ENCODE measurements at regions not wholly inside any gene's neighbourhood (a gene's known extent, or its start where the extent isn't known, plus 50 kb on each side); places are given as distances from the start of the nearest gene placed in this dataset.

GRCh38 chr2:66940080-66940479 lies 457.1 kb upstream of the ETAA1 start:
- Histone ChIP-seq H3K4me1 (ENCODE audit: control insufficient read depth, insufficient read depth, low read length) (0 out of 2 replicates have a peak, but pooled peaks cover 2% of the 10 kb centered on the region), H3K36me3 (ENCODE audit: control insufficient read depth in 2 of 2, insufficient read depth in 1 of 2, low read length in 2 of 2) (no peaks in the 10 kb centered on the region), H3K27ac (ENCODE audit: extremely low read depth, low read depth, low read length) (no peak overlapping the region), H3K4me3 (ENCODE audit: low read depth, low read length) (no peak overlapping the region), H3K9me3 (ENCODE audit: control insufficient read depth, insufficient read depth, low read depth, low read length) (no peaks in the 10 kb centered on the region)
- TF ChIP-seq ZNF580 (tag by site-specific recombination; IDR thresholded peaks at IDR 0.05) (no peak), ZXDB (tag by site-specific recombination; IDR thresholded peaks at IDR 0.05) (no peak)
- TF ChIP-seq, protein P1, sequence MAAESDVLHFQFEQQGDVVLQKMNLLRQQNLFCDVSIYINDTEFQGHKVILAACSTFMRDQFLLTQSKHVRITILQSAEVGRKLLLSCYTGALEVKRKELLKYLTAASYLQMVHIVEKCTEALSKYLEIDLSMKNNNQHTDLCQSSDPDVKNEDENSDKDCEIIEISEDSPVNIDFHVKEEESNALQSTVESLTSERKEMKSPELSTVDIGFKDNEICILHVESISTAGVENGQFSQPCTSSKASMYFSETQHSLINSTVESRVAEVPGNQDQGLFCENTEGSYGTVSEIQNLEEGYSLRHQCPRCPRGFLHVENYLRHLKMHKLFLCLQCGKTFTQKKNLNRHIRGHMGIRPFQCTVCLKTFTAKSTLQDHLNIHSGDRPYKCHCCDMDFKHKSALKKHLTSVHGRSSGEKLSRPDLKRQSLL (tag by site-specific recombination; IDR thresholded peaks at IDR 0.05), result no peak
- ChIA-PET CTCF (interaction anchor here (0.5 to 0.7 kb wide), 3 partner anchors 353 to 1090 kb away, joined by 3 read pairs; no protein-coding TSS in a partner anchor), POLR2A (no interaction called here)

- CTCF ChIA-PET, result no interaction called here
- Histone ChIP-seq H3K4me3 (ENCODE audit: low read depth, low read length) (no peak overlapping the region), H3K4me1 (ENCODE audit: control insufficient read depth, insufficient read depth, low read length) (no peaks in the 10 kb centered on the region), H3K36me3 (ENCODE audit: control insufficient read depth in 2 of 2, insufficient read depth in 1 of 2, low read length in 2 of 2) (no peaks in the 10 kb centered on the region), H3K27ac (ENCODE audit: extremely low read depth, low read depth, low read length) (no peak overlapping the region), H3K9me3 (ENCODE audit: control insufficient read depth, insufficient read depth, low read depth, low read length) (no peaks in the 10 kb centered on the region)
- POLR2A ChIA-PET, result no interaction called here
- TF ChIP-seq ZNF830 (tag by site-specific recombination; IDR thresholded peaks at IDR 0.05; ENCODE audit: low read depth) (no peak), ZNF23 (tag by site-specific recombination; IDR thresholded peaks at IDR 0.05; ENCODE audit: borderline replicate concordance) (no peak), ZBTB7A (tag by site-specific recombination; IDR thresholded peaks at IDR 0.05; ENCODE audit: low read depth) (no peak), ZNF600 (tag by site-specific recombination; IDR thresholded peaks at IDR 0.05) (no peak), ZNF223 (tag by site-specific recombination; IDR thresholded peaks at IDR 0.05) (no peak), ZNF350 (tag by site-specific recombination; IDR thresholded peaks at IDR 0.05) (no peak), ZNF747 (tag by site-specific recombination; IDR thresholded peaks at IDR 0.05) (no peak), GFI1B (tag by site-specific recombination; IDR thresholded peaks at IDR 0.05) (no peak), MEIS1 (CRISPR knock-in tag; IDR thresholded peaks at IDR 0.05; ENCODE audit: borderline replicate concordance) (no peak), ZNF433 (tag by site-specific recombination; IDR thresholded peaks at IDR 0.05; ENCODE audit: low read depth) (no peak)
- TF ChIP-seq, protein P2, sequence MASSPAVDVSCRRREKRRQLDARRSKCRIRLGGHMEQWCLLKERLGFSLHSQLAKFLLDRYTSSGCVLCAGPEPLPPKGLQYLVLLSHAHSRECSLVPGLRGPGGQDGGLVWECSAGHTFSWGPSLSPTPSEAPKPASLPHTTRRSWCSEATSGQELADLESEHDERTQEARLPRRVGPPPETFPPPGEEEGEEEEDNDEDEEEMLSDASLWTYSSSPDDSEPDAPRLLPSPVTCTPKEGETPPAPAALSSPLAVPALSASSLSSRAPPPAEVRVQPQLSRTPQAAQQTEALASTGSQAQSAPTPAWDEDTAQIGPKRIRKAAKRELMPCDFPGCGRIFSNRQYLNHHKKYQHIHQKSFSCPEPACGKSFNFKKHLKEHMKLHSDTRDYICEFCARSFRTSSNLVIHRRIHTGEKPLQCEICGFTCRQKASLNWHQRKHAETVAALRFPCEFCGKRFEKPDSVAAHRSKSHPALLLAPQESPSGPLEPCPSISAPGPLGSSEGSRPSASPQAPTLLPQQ (tag by site-specific recombination; IDR thresholded peaks at IDR 0.05), result no peak
- TF ChIP-seq, protein P3, sequence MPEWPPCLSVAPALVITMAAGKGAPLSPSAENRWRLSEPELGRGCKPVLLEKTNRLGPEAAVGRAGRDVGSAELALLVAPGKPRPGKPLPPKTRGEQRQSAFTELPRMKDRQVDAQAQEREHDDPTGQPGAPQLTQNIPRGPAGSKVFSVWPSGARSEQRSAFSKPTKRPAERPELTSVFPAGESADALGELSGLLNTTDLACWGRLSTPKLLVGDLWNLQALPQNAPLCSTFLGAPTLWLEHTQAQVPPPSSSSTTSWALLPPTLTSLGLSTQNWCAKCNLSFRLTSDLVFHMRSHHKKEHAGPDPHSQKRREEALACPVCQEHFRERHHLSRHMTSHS (tag by site-specific recombination; IDR thresholded peaks at IDR 0.05), result no peak
These were observed 448.9 kb upstream of the ETAA1 start for GRCh38 chr2:66948234-66948633.

DNA sequence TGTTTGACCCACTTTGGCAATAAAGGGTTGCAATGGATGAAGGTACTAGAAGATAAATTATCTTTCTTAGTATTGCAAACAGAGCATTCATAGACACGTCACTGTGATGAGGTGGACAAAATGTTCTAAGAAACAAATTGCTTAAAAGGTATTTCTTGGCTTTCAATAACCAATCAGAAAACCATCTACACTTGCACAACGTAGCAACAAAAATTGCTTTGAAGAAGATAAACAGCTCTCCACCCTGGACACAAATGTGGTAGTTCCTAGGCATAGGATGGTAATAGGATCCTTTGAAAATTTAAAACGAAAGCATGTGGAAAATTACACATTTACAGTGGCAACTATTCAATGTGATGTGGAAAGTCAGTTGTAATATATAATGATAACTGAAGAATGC lies 439.9 kb upstream of the ETAA1 start:
- Histone ChIP-seq H3K9me3 (ENCODE audit: control insufficient read depth, insufficient read depth, low read depth, low read length) (no peaks in the 10 kb centered on the region), H3K36me3 (ENCODE audit: control insufficient read depth in 2 of 2, insufficient read depth in 1 of 2, low read length in 2 of 2) (no peaks in the 10 kb centered on the region), H3K4me1 (ENCODE audit: control insufficient read depth, insufficient read depth, low read length) (no peaks in the 10 kb centered on the region), H3K27ac (ENCODE audit: extremely low read depth, low read depth, low read length) (no peak overlapping the region), H3K4me3 (ENCODE audit: low read depth, low read length) (no peak overlapping the region)
- ChIA-PET POLR2A (no interaction called here), CTCF (interaction anchor here (0.5 to 0.7 kb wide), 2 partner anchors 12 to 522 kb away, joined by 3 to 4 read pairs; partner anchors contain the start of gene MEIS1)
- TF ChIP-seq ZNF558 (tag by site-specific recombination; IDR thresholded peaks at IDR 0.05), result no peak
- TF ChIP-seq, protein P4, sequence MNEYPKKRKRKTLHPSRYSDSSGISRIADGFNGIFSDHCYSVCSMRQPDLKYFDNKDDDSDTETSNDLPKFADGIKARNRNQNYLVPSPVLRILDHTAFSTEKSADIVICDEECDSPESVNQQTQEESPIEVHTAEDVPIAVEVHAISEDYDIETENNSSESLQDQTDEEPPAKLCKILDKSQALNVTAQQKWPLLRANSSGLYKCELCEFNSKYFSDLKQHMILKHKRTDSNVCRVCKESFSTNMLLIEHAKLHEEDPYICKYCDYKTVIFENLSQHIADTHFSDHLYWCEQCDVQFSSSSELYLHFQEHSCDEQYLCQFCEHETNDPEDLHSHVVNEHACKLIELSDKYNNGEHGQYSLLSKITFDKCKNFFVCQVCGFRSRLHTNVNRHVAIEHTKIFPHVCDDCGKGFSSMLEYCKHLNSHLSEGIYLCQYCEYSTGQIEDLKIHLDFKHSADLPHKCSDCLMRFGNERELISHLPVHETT (tag by site-specific recombination; IDR thresholded peaks at IDR 0.05), result no peak
- TF ChIP-seq ZNF391 (tag by site-specific recombination; IDR thresholded peaks at IDR 0.05; ENCODE audit: borderline replicate concordance, low read depth), result no peak
- TF ChIP-seq, protein P5, sequence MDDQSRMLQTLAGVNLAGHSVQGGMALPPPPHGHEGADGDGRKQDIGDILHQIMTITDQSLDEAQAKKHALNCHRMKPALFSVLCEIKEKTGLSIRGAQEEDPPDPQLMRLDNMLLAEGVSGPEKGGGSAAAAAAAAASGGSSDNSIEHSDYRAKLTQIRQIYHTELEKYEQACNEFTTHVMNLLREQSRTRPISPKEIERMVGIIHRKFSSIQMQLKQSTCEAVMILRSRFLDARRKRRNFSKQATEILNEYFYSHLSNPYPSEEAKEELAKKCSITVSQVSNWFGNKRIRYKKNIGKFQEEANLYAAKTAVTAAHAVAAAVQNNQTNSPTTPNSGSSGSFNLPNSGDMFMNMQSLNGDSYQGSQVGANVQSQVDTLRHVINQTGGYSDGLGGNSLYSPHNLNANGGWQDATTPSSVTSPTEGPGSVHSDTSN (CRISPR knock-in tag; IDR thresholded peaks at IDR 0.05), result no peak
- no peak for TF ChIP-seq ZNF560 (tag by site-specific recombination; IDR thresholded peaks at IDR 0.05; ENCODE audit: borderline replicate concordance)
- TF ChIP-seq ZNF280C (tag by site-specific recombination; IDR thresholded peaks at IDR 0.05), result no peak
- TF ChIP-seq ZNF37A (tag by site-specific recombination; IDR thresholded peaks at IDR 0.05), result no peak
- no peak for TF ChIP-seq ZNF610 (tag by site-specific recombination; IDR thresholded peaks at IDR 0.05; ENCODE audit: borderline replicate concordance)
- no peak for TF ChIP-seq ZNF701 (tag by site-specific recombination; IDR thresholded peaks at IDR 0.05)
